Effector memory CD4-positive, alpha-beta T cell (primary cell): ENCODE measurements at regions not wholly inside any gene's neighbourhood (a gene's known extent, or its start where the extent isn't known, plus 50 kb on each side); places are given as distances from the start of the nearest gene placed in this dataset.

Source experiments
- DNase-seq, 3 donors: peaks; one replicate each; pipeline ENCODE4 v3.0.0-alpha.2; 2020
- H3K27ac ChIP-seq: 2 replicates; pipeline ENCODE4 v1.7.0; 2013; ENCODE audit warnings: mild to moderate bottlenecking, low read length, moderate library complexity; ENCODE audit not compliant: insufficient read depth, poor library complexity, severe bottlenecking
- H3K27me3 ChIP-seq: replicated peaks from 2 replicates; pipeline ENCODE4 v1.7.0; 2013; ENCODE audit warnings: mild to moderate bottlenecking, low read length; ENCODE audit not compliant: insufficient read depth, control insufficient read depth, poor library complexity, severe bottlenecking
- H3K36me3 ChIP-seq: 2 replicates; pipeline ENCODE4 v1.7.0; 2013; ENCODE audit warnings: mild to moderate bottlenecking, low read length, moderate library complexity; ENCODE audit not compliant: control insufficient read depth, insufficient read depth
- H3K4me1 ChIP-seq: 2 replicates; pipeline ENCODE4 v1.7.0; 2013; ENCODE audit warnings: low read length, mild to moderate bottlenecking; ENCODE audit not compliant: control insufficient read depth, insufficient read depth, poor library complexity, severe bottlenecking
- H3K4me3 ChIP-seq: 2 replicates; pipeline ENCODE4 v1.7.0; 2013; ENCODE audit warnings: low read length, low read depth, mild to moderate bottlenecking; ENCODE audit not compliant: insufficient read depth, poor library complexity, severe bottlenecking
- H3K9me3 ChIP-seq: 2 replicates; pipeline ENCODE4 v1.7.0; 2013; ENCODE audit warnings: mild to moderate bottlenecking, low read length, moderate library complexity; ENCODE audit not compliant: control insufficient read depth

DNA sequence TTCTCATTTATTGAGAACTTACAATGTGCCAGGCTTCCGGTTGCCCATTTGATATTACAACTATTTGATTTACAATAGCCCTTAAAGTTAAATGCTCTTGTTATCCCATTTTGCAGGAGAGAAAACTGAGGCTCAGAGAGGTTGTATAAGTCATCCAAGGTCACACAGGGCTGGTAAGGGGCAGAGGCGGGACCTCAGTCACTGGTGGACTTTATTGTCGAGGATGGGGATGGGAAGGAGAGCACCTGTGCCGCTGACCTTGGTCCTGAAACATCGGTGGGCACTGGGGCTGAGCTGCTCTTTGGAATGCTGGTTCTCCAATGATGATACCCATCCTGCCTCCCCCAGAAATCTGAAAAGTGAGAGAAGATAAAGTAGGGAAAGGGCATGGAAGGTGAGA is 265.4 kb downstream of the MIAT start:
- no peak overlapping the region for H3K27ac ChIP-seq
- H3K4me1 ChIP-seq: no peaks in the 10 kb centered on the region
- no peaks in the 10 kb centered on the region for H3K9me3 ChIP-seq
- no peaks in the 10 kb centered on the region for H3K36me3 ChIP-seq
- no peaks in the 10 kb centered on the region for H3K27me3 ChIP-seq
- no peak overlapping the region for H3K4me3 ChIP-seq
- DNase-seq: no peak

DNA sequence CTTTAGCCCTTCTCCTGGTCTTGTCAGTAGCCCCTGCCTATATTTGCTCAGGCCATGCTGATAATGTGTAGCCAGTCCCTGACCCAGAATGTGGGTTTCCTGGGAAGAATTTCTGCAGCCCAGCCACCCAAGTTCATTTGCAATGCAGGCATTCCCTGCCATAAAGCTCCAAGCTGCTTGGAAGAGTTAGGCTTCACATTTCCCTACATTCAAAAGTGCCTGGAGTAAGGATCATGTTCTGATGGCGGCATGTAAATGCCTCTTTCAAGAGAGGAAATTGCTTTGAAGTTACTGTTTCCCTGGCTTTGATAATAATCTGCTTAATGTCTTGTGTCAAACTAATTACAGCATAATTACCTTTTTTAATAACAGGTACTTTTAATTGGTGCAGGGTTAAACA is 266.1 kb downstream of the MIAT start:
- Histone ChIP-seq H3K4me1 (no peaks in the 10 kb centered on the region), H3K9me3 (no peaks in the 10 kb centered on the region), H3K4me3 (no peak overlapping the region), H3K36me3 (no peaks in the 10 kb centered on the region), H3K27me3 (no peaks in the 10 kb centered on the region), H3K27ac (no peak overlapping the region)
- no peak for DNase-seq

DNA sequence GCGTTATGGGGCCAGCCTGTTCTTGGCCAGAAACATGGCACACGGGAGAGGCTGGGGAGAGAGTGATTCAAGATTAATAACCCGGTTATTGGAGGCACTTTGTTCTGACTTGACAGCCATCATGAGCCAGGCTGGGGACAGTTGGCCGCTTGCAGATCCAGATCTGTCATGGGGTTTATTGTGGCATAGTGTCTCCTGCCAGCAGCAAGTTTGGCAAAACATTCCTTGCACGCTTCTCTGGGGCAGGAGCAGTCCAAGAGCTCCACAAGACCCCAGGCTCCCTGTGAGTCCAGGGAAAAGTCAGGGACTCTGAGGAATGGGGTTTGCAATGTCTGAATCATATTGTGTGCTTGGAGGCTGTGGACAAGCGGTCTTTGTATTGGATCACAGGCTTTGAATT is 270.4 kb downstream of the MIAT start:
- Histone ChIP-seq H3K9me3 (no peaks in the 10 kb centered on the region), H3K4me1 (no peaks in the 10 kb centered on the region), H3K36me3 (no peaks in the 10 kb centered on the region), H3K4me3 (no peak overlapping the region), H3K27me3 (no peaks in the 10 kb centered on the region), H3K27ac (no peak overlapping the region)
- DNase-seq: no peak

DNA sequence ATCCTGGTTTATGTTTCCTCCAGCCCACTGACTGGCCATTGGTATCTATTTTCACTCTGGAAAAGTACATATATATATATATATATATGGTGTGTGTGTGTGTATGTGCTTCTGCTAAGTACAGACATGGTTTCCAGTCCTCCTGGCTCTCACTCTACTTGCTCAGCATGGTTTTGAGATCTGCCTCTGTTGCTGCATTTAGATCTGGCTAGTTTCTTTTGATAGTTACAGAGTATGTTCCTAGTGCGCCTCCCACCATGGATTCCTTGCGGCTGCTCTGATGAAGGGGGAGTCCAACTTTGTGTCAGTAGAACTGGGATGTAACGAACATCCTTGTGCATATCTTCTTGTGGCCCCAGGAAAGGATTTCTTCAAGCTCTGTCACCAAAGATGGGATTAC is 274.1 kb downstream of the MIAT start:
- no peaks in the 10 kb centered on the region for H3K36me3 ChIP-seq
- no peak overlapping the region for H3K4me3 ChIP-seq
- no peaks in the 10 kb centered on the region for H3K9me3 ChIP-seq
- no peaks in the 10 kb centered on the region for H3K27me3 ChIP-seq
- H3K4me1 ChIP-seq: no peaks in the 10 kb centered on the region
- H3K27ac ChIP-seq: no peak overlapping the region
- DNase-seq: no peak

DNA sequence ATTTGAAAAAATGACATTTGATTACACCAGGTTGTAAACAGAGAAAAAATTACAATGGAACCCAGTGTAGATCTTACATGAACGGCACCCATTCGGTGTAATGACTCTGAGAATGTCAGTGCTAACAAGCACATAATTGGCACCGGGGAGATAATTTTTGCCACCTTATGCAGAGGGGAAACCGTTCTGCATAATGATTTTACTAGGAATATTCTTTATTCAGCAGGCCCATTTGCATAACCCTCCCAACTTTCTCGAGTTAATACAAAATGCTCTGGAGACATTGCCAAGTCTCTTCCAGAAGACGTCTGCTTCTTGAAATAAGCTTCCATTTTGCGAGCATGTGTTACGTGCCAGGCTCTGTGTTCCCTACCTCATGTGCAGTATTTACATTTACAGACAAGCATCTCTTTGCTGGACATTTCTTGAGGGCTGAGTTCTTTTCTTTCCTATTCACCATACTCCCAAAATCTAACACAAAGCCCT is 275.8 kb downstream of the MIAT start:
- H3K27ac ChIP-seq: no peak overlapping the region
- no peaks in the 10 kb centered on the region for H3K27me3 ChIP-seq
- H3K4me3 ChIP-seq: no peak overlapping the region
- H3K4me1 ChIP-seq: no peaks in the 10 kb centered on the region
- no peak for DNase-seq
- H3K9me3 ChIP-seq: no peaks in the 10 kb centered on the region
- H3K36me3 ChIP-seq: no peaks in the 10 kb centered on the region

DNA sequence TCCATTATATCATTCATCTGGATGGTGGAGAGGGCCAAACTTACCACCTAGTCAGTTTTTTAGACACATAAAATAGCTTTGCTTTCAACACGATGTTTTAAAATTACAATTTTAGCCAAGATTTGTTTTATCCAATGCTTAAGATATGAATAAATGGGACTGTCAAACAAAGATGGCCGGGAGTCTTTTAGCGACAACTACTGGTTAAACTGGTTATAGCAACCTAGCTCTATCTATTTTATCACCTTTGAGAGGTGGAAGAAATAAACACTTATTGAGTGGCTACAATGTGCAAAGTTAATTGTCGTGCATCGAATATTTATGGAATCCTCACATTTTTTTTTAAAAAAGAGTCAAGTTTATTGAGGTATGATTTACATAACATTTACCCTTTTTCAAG is 279.8 kb downstream of the MIAT start:
- H3K27ac ChIP-seq: no peak overlapping the region
- H3K9me3 ChIP-seq: no peaks in the 10 kb centered on the region
- no peak for DNase-seq
- no peaks in the 10 kb centered on the region for H3K27me3 ChIP-seq
- no peak overlapping the region for H3K4me3 ChIP-seq
- H3K36me3 ChIP-seq: no peaks in the 10 kb centered on the region
- H3K4me1 ChIP-seq: no peaks in the 10 kb centered on the region

DNA sequence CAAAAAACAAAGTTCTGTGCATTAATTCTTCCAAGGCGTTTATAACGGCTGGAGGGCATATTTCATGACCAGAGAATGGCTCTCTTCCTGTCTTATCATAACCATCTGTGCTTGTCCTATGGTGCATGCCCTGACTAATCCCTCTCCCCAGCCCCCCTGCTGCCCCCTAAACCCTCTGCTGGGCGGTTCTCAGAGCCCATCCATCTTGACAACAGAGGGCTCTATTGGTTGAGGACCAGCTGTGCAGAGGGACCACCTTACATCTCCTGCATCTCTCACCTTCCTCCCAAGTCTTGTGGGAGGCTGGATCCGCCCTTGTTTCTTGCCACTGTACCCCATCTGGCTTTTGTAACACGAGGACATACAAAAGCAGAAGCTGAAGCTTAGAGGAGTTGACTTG is 282.1 kb downstream of the MIAT start:
- Histone ChIP-seq H3K9me3 (no peaks in the 10 kb centered on the region), H3K36me3 (no peaks in the 10 kb centered on the region), H3K27ac (no peak overlapping the region), H3K27me3 (no peaks in the 10 kb centered on the region), H3K4me1 (no peaks in the 10 kb centered on the region), H3K4me3 (no peak overlapping the region)
- no peak for DNase-seq

DNA sequence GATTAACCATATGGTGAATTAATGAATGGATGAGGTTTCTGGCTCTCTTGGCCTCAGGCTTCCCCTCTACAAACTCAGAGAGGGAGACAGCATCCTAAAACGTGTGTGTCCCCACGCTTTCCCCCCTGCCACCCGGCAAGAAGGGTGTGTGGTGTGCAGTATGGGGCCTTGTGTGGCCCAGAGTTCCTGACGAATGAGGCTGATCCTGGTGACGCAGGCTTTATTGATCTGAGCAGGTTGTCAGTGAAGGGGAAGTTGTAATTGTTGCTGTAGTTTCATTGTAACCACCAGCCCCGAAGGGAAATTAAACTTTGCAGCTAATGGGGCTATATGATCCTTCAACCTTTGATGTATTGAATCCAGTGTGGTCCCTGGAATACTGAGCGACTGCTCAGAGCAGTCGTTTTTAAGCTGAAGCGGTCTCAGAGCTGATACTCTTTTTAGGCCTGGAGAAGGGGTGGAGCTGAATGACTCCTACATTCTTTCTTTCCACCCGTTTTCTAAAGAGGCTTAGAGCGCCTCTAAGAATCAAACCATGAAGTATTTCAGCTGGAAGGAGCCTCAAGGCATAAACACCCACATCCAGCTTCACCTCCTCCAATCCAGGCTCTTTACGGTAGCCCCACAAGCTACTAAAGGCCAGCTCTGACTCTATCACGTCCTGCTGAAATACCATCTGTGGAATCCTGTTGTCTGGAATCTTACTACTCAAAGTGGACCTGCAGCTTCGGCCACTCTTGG is 284.7 kb downstream of the MIAT start:
- no peak overlapping the region for H3K27ac ChIP-seq
- no peak for DNase-seq
- H3K4me1 ChIP-seq: no peaks in the 10 kb centered on the region
- no peaks in the 10 kb centered on the region for H3K9me3 ChIP-seq
- H3K27me3 ChIP-seq: no peaks in the 10 kb centered on the region
- no peaks in the 10 kb centered on the region for H3K36me3 ChIP-seq
- no peak overlapping the region for H3K4me3 ChIP-seq

DNA sequence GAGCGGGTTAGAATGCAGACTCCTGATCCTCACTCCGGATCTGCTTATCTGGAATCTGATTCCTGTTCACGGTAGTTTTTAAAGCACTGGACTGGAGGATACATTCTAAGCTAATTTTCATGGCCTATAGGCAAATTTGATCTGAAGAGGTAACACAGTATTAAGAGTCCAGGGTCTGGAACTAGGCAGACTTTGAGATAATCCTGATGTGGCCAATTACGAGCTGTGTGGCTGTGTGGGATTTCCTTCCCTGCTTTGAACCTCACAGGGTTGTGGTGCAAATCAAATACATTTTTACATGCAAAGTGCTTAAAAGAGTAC is 285.2 kb downstream of the MIAT start:
- Histone ChIP-seq H3K9me3 (no peaks in the 10 kb centered on the region), H3K36me3 (no peaks in the 10 kb centered on the region), H3K27me3 (no peaks in the 10 kb centered on the region), H3K4me3 (no peak overlapping the region), H3K4me1 (no peaks in the 10 kb centered on the region), H3K27ac (no peak overlapping the region)
- no peak for DNase-seq

DNA sequence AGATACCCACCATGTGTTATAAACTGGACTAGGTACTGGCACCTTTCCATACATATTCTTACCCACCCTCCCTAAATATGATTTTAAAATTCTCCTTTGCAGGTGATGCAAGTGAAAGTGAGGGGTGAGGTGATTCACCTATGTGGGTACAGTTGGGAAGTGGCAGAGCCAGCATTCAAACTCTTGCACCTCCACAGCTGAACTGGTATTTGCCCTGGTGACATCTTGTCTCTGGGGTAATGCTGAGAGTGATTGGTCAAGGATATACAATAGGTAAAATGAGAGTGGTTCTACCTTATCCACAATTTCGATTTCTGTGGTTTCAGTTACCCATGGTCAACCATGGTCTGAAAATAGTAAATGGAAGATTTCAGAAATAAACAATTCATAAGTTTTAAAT is 288.2 kb downstream of the MIAT start:
- DNase-seq: no peak
- H3K27me3 ChIP-seq: peaks cover 3% of the 10 kb centered on the region
- H3K4me3 ChIP-seq: no peak overlapping the region

More for the DNA sequence above, 288.2 kb downstream of the MIAT start:
- Histone ChIP-seq H3K27ac (no peak overlapping the region), H3K9me3 (no peaks in the 10 kb centered on the region), H3K4me1 (no peaks in the 10 kb centered on the region), H3K36me3 (no peaks in the 10 kb centered on the region)
